GM18511 (cell line): ENCODE measurements at regions not wholly inside any gene's neighbourhood (a gene's known extent, or its start where the extent isn't known, plus 50 kb on each side); places are given as distances from the start of the nearest gene placed in this dataset.

Experiments used
- ATAC-seq: cut with Tn5 transposase; IDR thresholded peaks from one replicate; pipeline ENCODE4 v1.9.1; 2021; ENCODE audit warnings: mild to moderate bottlenecking, moderate library complexity; ENCODE audit not compliant: unreplicated experiment

- peak; percentile 100 for ATAC-seq
Measured at GRCh38 chr5:124444147-124444775, 302.2 kb downstream of the ZNF608 start.

GRCh38 chr5:124440471-124440870 is 306.0 kb downstream of the ZNF608 start:
- ATAC-seq: no peak

GRCh38 chr5:124439609-124440008 is 306.8 kb downstream of the ZNF608 start:
- ATAC-seq: no peak

GRCh38 chr5:124438903-124439281 is 307.5 kb downstream of the ZNF608 start:
- no peak for ATAC-seq

GRCh38 chr5:124438026-124438902 is 308.2 kb downstream of the ZNF608 start:
- ATAC-seq: no peak

GRCh38 chr5:124436294-124436693 is 310.1 kb downstream of the ZNF608 start:
- ATAC-seq: no peak

- no peak for ATAC-seq
Measured at GRCh38 chr5:124433170-124433569, 313.3 kb downstream of the ZNF608 start.

- peak; percentile 59 for ATAC-seq
Measured at GRCh38 chr5:124421584-124421983, 324.9 kb downstream of the ZNF608 start.

GRCh38 chr5:124420952-124421351 is 325.5 kb downstream of the ZNF608 start:
- no peak for ATAC-seq

GRCh38 chr5:124419531-124419930 is 326.9 kb downstream of the ZNF608 start:
- ATAC-seq: peak; percentile 80

- no peak for ATAC-seq
Measured at GRCh38 chr5:124418390-124418789, 328.0 kb downstream of the ZNF608 start.

- ATAC-seq: no peak
Measured at GRCh38 chr5:124417196-124417595, 329.2 kb downstream of the ZNF608 start.

GRCh38 chr5:124416627-124417026 is 329.8 kb downstream of the ZNF608 start:
- no peak for ATAC-seq

GRCh38 chr5:124414973-124415372 is 331.5 kb downstream of the ZNF608 start:
- ATAC-seq: no peak

- ATAC-seq: peak; percentile 99
Measured at GRCh38 chr5:124410539-124411488, 335.6 kb downstream of the ZNF608 start.

- no peak for ATAC-seq
Measured at GRCh38 chr5:124408738-124409453, 337.5 kb downstream of the ZNF608 start.

- ATAC-seq: no peak
Measured at GRCh38 chr5:124404796-124405195, 341.6 kb downstream of the ZNF608 start.

GRCh38 chr5:124403281-124403680 is 343.2 kb downstream of the ZNF608 start:
- ATAC-seq: no peak

- ATAC-seq: no peak
Measured at GRCh38 chr5:124402144-124402581, 344.3 kb downstream of the ZNF608 start.

GRCh38 chr5:124401476-124402143 is 344.8 kb downstream of the ZNF608 start:
- no peak for ATAC-seq
